ENCODE measurements at regions not wholly inside any gene's neighbourhood (a gene's known extent, or its start where the extent isn't known, plus 50 kb on each side); places are given as distances from the start of the nearest gene placed in this dataset.
A peak's percentile ranks its signal among the peaks of the same experiment; 100 is the strongest.
"Not testable (repeated sequence)": the region's sequence is repeated elsewhere in the genome, so short reads cannot be mapped to it uniquely, and the experiment has no call there.

DNA sequence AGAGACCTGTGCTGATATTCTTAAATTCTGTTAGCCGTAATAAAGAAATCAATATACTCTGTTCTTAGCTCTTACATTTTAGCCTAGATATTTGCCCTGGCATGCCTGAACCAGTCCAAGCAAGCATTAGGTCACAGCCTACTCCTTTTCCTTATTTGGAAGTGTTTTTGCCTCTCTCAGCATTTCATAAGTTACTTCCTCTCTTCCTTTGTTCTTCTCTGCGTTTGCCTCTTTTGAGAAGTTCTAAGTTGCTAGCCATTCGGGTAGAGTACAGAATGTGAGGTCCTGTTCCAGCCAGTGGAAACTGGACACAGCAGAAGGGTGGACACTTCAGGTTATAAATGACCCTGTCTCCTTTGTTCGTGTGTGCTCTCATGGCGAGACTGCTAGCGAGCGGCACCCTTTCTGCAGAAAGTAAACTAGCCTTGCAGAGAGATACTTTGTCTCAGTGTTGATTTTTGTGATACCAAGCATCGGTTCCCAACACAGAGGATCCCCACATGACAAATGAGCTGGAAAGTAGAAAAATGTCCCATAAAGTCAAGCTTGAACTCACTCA, 75.0 kb upstream of the FAM153A start:
- peak in 1 of 3 donors; percentile 4 for DNase-seq

DNA sequence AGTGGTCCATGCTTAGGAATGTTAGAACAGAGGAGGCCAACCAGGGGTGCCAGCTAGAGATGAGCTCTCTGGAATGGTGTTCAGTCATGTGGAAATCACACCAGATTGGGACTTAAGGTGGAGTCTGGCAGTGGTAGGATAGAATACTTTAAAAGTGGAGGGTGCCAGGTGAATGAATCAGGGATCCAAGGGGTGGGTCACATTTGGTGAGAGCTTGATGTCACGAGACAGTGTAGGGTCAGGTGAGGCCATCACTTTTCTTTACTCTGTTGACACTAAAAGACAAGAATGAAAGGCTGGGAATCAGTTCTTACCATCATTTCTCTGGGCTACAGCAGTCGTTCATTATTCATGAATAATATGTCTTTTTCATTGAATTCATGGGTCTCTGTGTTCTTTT, 73.8 kb upstream of the FAM153A start:
- not testable (repeated sequence) for DNase-seq

DNA sequence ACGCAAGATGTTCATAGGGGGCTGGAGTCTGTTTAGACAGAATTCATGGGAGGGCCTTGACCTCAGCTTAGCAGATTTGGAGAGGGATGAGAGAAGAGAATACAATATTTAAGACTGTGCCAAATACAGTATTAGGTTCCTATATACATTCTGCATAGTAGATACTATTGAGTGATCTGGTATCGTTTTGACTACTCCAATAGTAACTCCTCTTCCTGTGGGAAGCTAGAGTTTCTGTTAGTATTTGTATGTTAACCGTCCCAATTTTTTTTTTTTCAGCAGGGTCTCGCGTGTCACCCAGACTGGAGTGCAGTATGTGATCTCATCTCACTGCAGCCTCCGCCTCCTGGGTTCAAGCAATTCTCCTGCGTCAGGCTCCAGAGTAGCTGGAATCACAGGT, 65.2 kb upstream of the FAM153A start:
- not testable (repeated sequence) for DNase-seq

DNA sequence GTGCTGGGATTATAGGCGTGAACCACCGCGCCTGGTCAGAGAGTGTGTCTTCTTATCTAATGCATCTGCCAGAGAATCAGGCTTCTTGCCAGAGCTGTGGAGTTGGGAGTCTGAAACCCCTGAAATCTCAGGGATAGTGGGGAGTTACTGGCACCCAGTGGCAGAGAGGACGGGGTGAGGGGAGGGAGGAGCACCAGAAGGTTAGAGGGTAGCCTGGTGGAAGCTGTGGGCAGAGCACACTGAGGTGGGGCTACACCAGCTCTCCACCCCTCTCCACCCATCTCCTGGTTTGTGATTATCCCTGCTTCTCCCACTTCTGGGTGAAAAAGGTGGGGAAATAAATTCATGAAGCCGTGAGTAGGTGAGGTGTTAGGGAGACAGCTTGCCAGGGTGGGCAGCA, 63.9 kb upstream of the FAM153A start:
- not testable (repeated sequence) for DNase-seq

DNA sequence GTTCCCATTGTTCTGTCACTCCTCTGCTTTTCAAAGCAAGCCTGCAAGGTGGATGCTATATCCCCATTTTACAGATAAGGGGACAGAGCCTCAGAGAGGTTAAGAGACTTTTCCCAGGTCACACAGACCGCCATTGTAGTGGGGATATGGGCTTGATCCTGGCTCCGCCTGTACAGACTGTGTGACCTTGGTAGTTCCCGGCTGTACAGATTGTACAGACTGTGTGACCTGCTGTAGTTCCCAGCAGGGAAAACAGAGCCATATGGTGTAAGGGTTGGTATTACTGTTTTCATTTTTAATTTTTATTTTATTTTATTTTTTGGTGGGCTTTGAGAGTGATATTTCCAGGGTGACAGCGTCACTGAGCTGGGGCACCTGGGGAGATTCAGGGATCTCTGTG, 63.2 kb upstream of the FAM153A start:
- not testable (repeated sequence) for DNase-seq

DNA sequence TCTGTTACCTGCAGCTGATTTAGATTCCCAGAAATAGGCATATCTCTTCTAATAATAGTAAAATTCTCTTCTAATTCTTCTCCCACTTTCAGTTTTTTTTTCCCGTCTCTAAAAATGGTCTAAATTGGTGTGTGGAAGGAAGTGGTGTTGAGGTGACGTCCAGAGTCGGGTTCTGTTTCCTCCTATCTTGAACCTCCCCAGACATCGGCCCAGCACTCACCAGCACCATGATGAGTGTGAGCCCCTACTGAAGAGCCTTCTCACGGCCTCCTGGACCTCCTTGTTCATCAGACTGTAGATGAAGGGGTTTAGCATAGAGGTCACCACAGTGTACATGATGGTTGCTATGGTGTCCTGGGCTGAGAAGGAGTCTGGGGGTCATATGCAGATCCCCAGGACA, 53.5 kb upstream of the FAM153A start:
- DNase-seq, result peak in 1 of 3 donors; percentile 2
